HG03442 (cell line): ENCODE measurements at regions not wholly inside any gene's neighbourhood (a gene's known extent, or its start where the extent isn't known, plus 50 kb on each side); places are given as distances from the start of the nearest gene placed in this dataset.

Experiments used
- ATAC-seq: cut with Tn5 transposase; IDR thresholded peaks from one replicate; pipeline ENCODE4 v1.9.1; 2021; ENCODE audit warnings: mild to moderate bottlenecking, moderate library complexity; ENCODE audit not compliant: unreplicated experiment

DNA sequence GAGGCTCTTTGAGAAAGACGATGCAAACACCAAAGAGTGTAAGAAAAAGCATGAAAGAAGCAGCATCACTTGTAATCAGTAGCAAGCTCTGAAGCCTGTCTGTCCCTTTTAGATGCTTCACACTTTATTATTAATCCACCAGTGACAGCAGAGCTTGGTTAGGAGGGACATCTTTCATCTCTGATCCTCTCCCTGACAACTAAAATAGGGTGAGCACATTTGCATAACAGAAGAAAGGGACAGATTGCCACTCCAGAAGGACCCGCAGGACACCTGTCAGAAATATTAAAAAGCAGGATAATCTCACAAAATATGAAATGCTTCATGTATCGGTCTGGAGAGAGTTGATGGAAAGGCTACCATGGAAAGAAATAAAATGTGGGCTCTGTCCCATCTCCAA lies 71.4 kb upstream of the MAP1B start:
- no peak for ATAC-seq

GRCh38 chr5:72036951-72037350 lies 70.3 kb upstream of the MAP1B start:
- ATAC-seq, result no peak

- no peak for ATAC-seq
Measured at GRCh38 chr5:72040513-72040912, 66.8 kb upstream of the MAP1B start.

- no peak for ATAC-seq
Measured at GRCh38 chr5:72041654-72042053, 65.6 kb upstream of the MAP1B start.

DNA sequence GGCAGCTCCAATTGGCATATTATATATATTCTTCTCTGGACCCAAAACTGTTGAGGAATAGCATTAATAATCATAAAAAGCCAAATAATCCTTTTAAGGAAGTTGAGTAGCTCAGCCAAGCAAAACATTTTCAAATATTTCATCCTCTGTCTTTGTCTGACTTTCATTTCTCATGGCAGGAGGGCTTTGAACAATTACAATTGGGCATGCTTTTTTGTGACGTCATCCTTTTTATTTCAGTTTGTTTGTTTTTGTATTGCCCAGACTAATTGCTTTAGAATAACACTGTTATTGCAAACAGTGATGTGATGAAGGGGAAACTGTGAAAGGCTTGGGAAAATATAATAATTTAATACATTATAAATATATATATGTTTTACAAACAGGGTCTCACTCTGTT lies 65.2 kb upstream of the MAP1B start:
- ATAC-seq, result no peak

- ATAC-seq, result no peak
Measured at GRCh38 chr5:72045692-72046091, 61.6 kb upstream of the MAP1B start.

- ATAC-seq, result no peak
Measured at GRCh38 chr5:72046106-72046505, 61.2 kb upstream of the MAP1B start.

- ATAC-seq, result no peak
Measured at GRCh38 chr5:72055636-72056035, 51.6 kb upstream of the MAP1B start.
